OCI-LY7 (cell line): ENCODE measurements at regions not wholly inside any gene's neighbourhood (a gene's known extent, or its start where the extent isn't known, plus 50 kb on each side); places are given as distances from the start of the nearest gene placed in this dataset.

Source experiments
- EZH2phosphoT487 ChIP-seq: fragments of 200-600 bp; sonication (generic); IDR thresholded peaks from 2 replicates; pipeline ENCODE4 v1.6.1; 2018; ENCODE audit warnings: low read depth, borderline replicate concordance, mild to moderate bottlenecking, mixed run types, antibody characterized with exemption, low read length, moderate library complexity, mixed read lengths
- TF ChIP-seq, protein P1 (sequence below): fragments of 200-600 bp; sonication (generic); conservative IDR thresholded peaks from 2 replicates; pipeline ENCODE4 v1.5.1; 2014; ENCODE audit warnings: mild to moderate bottlenecking, antibody characterized with exemption, low read length, moderate library complexity, mixed read lengths

DNA sequence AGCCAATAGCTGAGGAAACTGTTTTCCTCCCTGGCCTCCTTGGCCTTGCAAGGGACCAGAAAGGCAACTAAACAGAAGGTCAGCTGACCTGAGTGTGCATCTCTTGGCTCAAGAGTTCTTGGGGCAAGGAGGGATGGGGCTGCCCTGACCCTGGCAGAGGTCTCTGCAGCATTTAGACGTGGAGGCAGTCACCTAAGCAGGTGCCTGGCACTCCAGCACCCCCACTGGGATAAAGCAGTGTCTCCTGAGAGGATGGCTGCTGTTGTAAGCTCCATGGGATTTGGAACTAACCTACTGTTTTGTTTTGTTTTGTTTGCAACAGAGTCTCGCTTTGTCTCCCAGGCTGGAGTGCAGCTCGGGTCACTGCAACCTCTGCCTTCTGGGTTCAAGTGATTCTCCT is 185.2 kb downstream of the TBC1D2B start:
- TF ChIP-seq, protein P1, sequence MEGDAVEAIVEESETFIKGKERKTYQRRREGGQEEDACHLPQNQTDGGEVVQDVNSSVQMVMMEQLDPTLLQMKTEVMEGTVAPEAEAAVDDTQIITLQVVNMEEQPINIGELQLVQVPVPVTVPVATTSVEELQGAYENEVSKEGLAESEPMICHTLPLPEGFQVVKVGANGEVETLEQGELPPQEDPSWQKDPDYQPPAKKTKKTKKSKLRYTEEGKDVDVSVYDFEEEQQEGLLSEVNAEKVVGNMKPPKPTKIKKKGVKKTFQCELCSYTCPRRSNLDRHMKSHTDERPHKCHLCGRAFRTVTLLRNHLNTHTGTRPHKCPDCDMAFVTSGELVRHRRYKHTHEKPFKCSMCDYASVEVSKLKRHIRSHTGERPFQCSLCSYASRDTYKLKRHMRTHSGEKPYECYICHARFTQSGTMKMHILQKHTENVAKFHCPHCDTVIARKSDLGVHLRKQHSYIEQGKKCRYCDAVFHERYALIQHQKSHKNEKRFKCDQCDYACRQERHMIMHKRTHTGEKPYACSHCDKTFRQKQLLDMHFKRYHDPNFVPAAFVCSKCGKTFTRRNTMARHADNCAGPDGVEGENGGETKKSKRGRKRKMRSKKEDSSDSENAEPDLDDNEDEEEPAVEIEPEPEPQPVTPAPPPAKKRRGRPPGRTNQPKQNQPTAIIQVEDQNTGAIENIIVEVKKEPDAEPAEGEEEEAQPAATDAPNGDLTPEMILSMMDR, result no peak
- no peak for TF ChIP-seq EZH2phosphoT487
